GM12873 (cell line): ENCODE measurements at regions not wholly inside any gene's neighbourhood (a gene's known extent, or its start where the extent isn't known, plus 50 kb on each side); places are given as distances from the start of the nearest gene placed in this dataset.

Experiments
- CTCF ChIP-seq: IDR thresholded peaks from 2 replicates; pipeline ENCODE4 v1.5.1; 2012; ENCODE audit warnings: low read depth, mild to moderate bottlenecking, moderate library complexity, low read length, control low read depth; ENCODE audit not compliant: insufficient read depth; ENCODE audit errors: missing control alignments

- no peak for TF ChIP-seq CTCF
Observed at GRCh38 chr2:66866331-66867062, 431.6 kb downstream of the MEIS1 start.

- no peak for TF ChIP-seq CTCF
Observed at GRCh38 chr2:66867063-66867441, 432.1 kb downstream of the MEIS1 start.

GRCh38 chr2:66869076-66869475, 434.2 kb downstream of the MEIS1 start:
- TF ChIP-seq CTCF, result no peak

- TF ChIP-seq CTCF, result no peak
Observed at GRCh38 chr2:66872081-66872985, 437.4 kb downstream of the MEIS1 start.

- TF ChIP-seq CTCF, result no peak
Observed at GRCh38 chr2:66872986-66873754, 438.2 kb downstream of the MEIS1 start.

- TF ChIP-seq CTCF, result no peak
Observed at GRCh38 chr2:66874411-66874810, 439.5 kb downstream of the MEIS1 start.
